ENCODE measurements at regions not wholly inside any gene's neighbourhood (a gene's known extent, or its start where the extent isn't known, plus 50 kb on each side); places are given as distances from the start of the nearest gene placed in this dataset.

DNA sequence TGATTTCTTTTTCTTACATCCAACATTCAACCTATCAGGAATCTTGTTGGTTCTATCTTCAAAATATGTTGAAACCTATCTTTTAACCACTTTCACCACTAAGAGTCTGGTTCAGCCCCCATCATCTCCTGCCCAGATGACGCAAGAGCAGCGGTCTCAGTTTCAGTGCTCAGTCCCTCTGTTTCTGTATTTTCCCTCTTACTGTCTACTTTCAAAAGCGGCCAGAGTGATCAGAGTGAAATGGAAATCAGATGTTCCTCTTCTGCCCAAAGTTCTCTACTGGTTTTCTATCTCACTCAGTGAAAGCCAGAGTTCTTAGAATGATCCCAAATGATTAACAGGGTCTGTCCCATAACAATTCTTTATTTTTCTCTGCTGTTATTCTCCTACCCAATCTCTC lies 147.9 kb upstream of the PDE7B start:
- no peaks in the 10 kb centered on the region for H3K27me3 ChIP-seq (ENCODE audit: control insufficient read depth in 1 of 2, insufficient read depth in 2 of 2, low read length in 2 of 2)
- 41% methylated on average over 3 of the region's 3 CpGs for WGBS (ENCODE audit: low lambda C conversion rate)
- ATAC-seq, result no peak
- H4K20me1 ChIP-seq (ENCODE audit: insufficient read depth, low read length), result no peaks in the 10 kb centered on the region
- ChIA-PET CTCF (ENCODE audit: low intra/inter-chr PET ratio, low total read pairs) (no interaction called here), POLR2A (no interaction called here)
- intact Hi-C loops (cut with micrococcal nuclease; ENCODE audit: unreplicated experiment) (no loop called here), in situ Hi-C loops (cut with HindIII; ENCODE audit: extremely low pct_ligation_motif_present, low pct_unique_long_range_greater_than_20kb) (no loop called here)
- no peak overlapping the region for H3K9ac ChIP-seq (ENCODE audit: insufficient read depth, low read depth, low read length)
- no peak overlapping the region for H2AFZ ChIP-seq (ENCODE audit: low read length)
- DNase-seq (ENCODE audit: low spot score), result no peak
- no peak overlapping the region for H3K4me2 ChIP-seq (ENCODE audit: low read depth, low read length)
- no peaks in the 10 kb centered on the region for H3K4me1 ChIP-seq (ENCODE audit: insufficient read depth, low read length)
- H3K36me3 ChIP-seq (replicated peaks in 1 of 2; ENCODE audit: control insufficient read depth in 1 of 2, insufficient read depth in 2 of 2, low read length in 2 of 2), result no peaks in the 10 kb centered on the region
- FAIRE-seq, result no peak
- no peaks in the 10 kb centered on the region for H3K79me2 ChIP-seq (ENCODE audit: insufficient read depth, low read length)
- no peaks in the 10 kb centered on the region for H3K9me3 ChIP-seq (ENCODE audit: low read length)
- H3K4me3 ChIP-seq (replicated peaks in 1 of 3; ENCODE audit: insufficient read depth in 1 of 3, low read depth in 2 of 3, low read length in 3 of 3), result no peak overlapping the region
- no TSS peak for BruUV-seq (replicated peaks)
- H3K27ac ChIP-seq (ENCODE audit: extremely low read length, insufficient read depth, low read length), result no peak overlapping the region
- no peak for TF ChIP-seq ZNF3 (CRISPR knock-in tag; IDR thresholded peaks at IDR 0.05)
- TF ChIP-seq CEBPB (IDR thresholded peaks at IDR 0.05; ENCODE audit: borderline replicate concordance, low read depth, low read length), result 0 out of 2 replicates have a peak, but pooled peaks have one; percentile 28
- no peak for TF ChIP-seq HIVEP1 (CRISPR knock-in tag; IDR thresholded peaks at IDR 0.05)
- TF ChIP-seq, protein P1, sequence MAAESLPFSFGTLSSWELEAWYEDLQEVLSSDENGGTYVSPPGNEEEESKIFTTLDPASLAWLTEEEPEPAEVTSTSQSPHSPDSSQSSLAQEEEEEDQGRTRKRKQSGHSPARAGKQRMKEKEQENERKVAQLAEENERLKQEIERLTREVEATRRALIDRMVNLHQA (CRISPR knock-in tag; IDR thresholded peaks at IDR 0.05), result no peak

DNA sequence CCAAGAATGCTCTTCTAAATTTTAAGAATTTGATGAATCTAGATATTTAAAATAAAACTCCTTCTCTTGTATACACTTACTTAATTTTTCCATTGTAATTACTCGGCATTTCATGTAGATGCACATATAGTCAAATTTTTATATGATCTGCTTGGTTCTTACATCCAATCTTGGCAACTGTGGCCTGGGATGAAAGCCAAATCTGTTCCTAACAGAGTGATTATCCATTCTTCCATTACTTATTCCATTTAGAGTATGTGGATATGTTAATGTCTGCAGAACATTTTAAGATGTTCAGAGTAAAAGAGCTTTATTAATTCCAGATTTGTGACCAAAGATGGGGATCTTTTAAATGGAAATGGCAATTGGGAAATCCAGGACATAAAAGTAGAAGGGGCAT lies 144.1 kb upstream of the PDE7B start:
- Histone ChIP-seq H4K20me1 (ENCODE audit: insufficient read depth, low read length) (no peaks in the 10 kb centered on the region), H3K79me2 (ENCODE audit: insufficient read depth, low read length) (no peaks in the 10 kb centered on the region), H3K4me1 (ENCODE audit: insufficient read depth, low read length) (no peaks in the 10 kb centered on the region), H3K9me3 (ENCODE audit: low read length) (no peaks in the 10 kb centered on the region), H3K4me3 (replicated peaks in 1 of 3; ENCODE audit: insufficient read depth in 1 of 3, low read depth in 2 of 3, low read length in 3 of 3) (no peak overlapping the region), H3K4me2 (ENCODE audit: low read depth, low read length) (no peak overlapping the region), H3K36me3 (replicated peaks in 1 of 2; ENCODE audit: control insufficient read depth in 1 of 2, insufficient read depth in 2 of 2, low read length in 2 of 2) (no peaks in the 10 kb centered on the region), H3K27ac (ENCODE audit: extremely low read length, insufficient read depth, low read length) (no peak overlapping the region), H3K9ac (ENCODE audit: insufficient read depth, low read depth, low read length) (no peak overlapping the region), H3K27me3 (ENCODE audit: control insufficient read depth in 1 of 2, insufficient read depth in 2 of 2, low read length in 2 of 2) (no peaks in the 10 kb centered on the region), H2AFZ (ENCODE audit: low read length) (no peak overlapping the region)
- in situ Hi-C loops (cut with HindIII; ENCODE audit: extremely low pct_ligation_motif_present, low pct_unique_long_range_greater_than_20kb) (no loop called here), intact Hi-C loops (cut with micrococcal nuclease; ENCODE audit: unreplicated experiment) (no loop called here)
- TF ChIP-seq ZNF75D (CRISPR knock-in tag; IDR thresholded peaks at IDR 0.05; ENCODE audit: borderline replicate concordance), result no peak
- TF ChIP-seq, protein P2, sequence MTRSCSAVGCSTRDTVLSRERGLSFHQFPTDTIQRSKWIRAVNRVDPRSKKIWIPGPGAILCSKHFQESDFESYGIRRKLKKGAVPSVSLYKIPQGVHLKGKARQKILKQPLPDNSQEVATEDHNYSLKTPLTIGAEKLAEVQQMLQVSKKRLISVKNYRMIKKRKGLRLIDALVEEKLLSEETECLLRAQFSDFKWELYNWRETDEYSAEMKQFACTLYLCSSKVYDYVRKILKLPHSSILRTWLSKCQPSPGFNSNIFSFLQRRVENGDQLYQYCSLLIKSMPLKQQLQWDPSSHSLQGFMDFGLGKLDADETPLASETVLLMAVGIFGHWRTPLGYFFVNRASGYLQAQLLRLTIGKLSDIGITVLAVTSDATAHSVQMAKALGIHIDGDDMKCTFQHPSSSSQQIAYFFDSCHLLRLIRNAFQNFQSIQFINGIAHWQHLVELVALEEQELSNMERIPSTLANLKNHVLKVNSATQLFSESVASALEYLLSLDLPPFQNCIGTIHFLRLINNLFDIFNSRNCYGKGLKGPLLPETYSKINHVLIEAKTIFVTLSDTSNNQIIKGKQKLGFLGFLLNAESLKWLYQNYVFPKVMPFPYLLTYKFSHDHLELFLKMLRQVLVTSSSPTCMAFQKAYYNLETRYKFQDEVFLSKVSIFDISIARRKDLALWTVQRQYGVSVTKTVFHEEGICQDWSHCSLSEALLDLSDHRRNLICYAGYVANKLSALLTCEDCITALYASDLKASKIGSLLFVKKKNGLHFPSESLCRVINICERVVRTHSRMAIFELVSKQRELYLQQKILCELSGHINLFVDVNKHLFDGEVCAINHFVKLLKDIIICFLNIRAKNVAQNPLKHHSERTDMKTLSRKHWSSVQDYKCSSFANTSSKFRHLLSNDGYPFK (CRISPR knock-in tag; IDR thresholded peaks at IDR 0.05; ENCODE audit: borderline replicate concordance), result no peak
- no peak for TF ChIP-seq ZNF713 (CRISPR knock-in tag; IDR thresholded peaks at IDR 0.05)
- no peak for DNase-seq (ENCODE audit: low spot score)
- ATAC-seq, result no peak
- no TSS peak for BruUV-seq (replicated peaks)
- WGBS (ENCODE audit: low lambda C conversion rate), result 0% methylated on average over 1 of the region's 1 CpG
- FAIRE-seq, result no peak
- CTCF ChIA-PET (ENCODE audit: low intra/inter-chr PET ratio, low total read pairs), result no interaction called here
- POLR2A ChIA-PET, result no interaction called here

Data from HepG2 (cell line).